DMS153 (cell line): ENCODE measurements at regions not wholly inside any gene's neighbourhood (a gene's known extent, or its start where the extent isn't known, plus 50 kb on each side); places are given as distances from the start of the nearest gene placed in this dataset.
"Not testable (repeated sequence)": the region's sequence is repeated elsewhere in the genome, so short reads cannot be mapped to it uniquely, and the experiment has no call there.

Experiments used
- DNase-seq: peaks from one replicate; lab custom pipeline; 2025; lab: John Stamatoyannopoulos, UW

DNA sequence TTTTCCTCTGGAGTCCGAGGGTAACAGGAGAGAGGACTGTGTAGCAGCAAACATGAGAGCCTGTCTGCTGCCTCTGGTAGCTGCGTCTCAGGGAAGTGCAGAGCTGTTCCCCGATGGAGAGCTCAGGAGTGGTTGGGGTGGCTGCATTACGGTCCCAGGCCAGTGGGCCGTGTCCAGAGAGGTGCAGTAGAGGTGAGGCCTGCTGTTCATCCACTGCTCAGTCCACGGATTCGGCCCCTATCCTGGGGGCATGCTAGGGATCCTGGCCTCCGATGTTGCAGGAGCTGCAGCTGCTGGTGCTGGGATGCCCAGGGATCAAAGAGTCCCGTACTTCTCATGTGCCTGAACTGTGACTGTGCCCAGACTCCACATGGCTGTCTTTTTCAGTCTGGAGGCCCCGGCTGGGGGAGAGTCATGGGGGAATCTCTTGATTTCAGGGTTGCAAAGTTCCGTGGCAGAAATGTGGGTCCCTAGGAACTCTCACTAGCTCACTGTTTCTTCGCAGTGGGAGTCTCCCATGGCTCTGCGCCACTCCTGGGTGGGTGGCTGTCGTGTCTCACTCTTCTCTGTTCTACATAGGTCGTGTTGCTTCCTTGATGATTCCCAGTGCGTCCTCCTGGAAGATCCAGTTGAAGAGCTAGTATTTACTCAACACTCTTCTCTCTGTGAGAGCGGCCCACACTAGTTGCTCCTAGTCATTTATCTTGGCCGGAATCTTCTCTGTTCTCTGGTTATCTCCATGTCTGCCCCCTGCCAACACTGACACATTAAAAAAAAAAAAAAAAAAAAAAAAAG is 109.5 kb upstream of the CENPE start:
- no peak for DNase-seq

DNA sequence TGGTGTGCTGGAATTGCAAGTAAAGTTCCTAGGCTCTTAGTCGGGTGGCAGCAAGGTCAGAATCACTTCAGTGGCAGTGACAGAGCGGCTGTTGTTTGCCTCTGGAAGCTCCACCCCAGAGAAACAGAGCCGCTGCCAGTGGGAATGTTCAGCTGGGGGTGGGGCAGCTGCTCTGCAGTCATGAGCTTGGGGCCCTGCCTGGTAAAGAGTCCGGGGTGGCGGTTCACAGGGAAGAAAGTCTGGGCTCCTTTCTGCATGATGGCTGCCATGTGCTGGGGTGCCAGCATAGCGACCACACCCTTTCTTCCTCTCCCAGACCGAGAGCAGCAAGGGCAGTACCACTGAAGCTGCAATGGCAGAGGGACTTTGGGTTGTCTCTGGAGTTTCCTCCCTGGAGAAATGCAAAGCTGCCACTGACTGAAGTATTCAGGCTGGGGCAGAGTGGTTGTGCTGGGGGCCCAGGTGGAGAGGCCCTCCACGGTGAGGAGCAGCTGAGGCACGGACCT is 108.8 kb upstream of the CENPE start:
- no peak for DNase-seq

GRCh38 chr4:103305355-103305754 is 107.2 kb upstream of the CENPE start:
- no peak for DNase-seq

DNA sequence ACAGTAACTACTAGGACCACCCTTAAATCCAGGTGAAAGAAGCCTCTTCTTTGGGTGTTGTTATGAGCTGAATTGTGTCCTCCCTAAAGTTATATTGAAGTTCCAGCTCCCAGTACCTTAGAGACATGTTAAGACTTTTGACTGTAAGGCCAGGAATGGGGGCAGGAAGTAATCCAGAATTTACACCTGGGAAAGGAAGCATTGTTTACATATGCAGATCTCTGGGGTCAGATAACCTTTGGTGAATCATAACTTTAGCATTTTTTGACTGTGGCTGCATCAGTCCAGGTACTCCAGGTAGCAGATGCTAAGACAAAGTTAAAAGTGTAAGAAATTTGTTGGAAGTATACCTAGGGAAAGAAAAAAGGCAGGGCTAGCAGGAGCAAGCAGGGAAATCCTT is 104.9 kb upstream of the CENPE start:
- no peak for DNase-seq

- DNase-seq = no peak
Observed at GRCh38 chr4:103292959-103293358, 94.8 kb upstream of the CENPE start.

GRCh38 chr4:103292373-103292772 is 94.2 kb upstream of the CENPE start:
- no peak for DNase-seq

GRCh38 chr4:103289186-103289585 is 91.0 kb upstream of the CENPE start:
- no peak for DNase-seq

- no peak for DNase-seq
Observed at GRCh38 chr4:103272174-103272573, 74.0 kb upstream of the CENPE start.

GRCh38 chr4:103268746-103269145 is 70.6 kb upstream of the CENPE start:
- DNase-seq = no peak

DNA sequence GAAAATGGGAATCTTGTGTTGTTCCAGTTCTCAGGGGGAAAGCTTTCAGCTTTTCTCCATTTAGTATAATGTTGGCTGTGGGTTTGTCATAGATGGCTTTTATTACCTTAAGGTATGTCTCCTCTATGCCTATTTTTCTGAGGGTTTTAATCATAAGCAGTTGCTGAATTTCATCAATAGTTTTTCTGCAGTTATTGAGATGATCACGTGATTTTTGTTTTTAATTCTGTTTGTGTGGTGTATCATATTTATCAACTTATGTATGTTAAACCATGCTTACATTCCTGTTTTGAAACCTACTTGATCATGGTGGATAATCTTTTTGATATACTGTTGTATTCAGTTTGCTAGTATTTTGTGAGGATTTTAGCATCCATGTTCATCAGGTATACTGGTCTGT is 66.8 kb upstream of the CENPE start:
- DNase-seq = no peak

DNA sequence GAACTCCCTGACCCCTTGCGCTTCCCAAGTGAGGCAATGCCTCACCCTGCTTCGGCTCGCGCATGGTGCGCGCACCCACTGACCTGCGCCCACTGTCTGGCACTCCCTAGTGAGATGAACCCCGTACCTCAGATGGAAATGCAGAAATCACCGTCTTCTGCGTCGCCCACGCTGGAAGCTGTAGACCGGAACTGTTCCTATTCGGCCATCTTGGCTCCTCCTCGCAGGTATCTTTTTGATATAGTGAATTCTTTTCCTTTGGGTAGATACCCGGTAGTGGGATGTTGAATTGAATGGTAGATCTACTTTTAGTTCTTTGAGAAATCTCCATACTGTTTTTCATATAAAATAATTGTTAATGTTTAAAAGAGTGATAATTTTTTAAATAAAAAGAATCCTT is 57.9 kb upstream of the CENPE start:
- DNase-seq = not testable (repeated sequence)
